Type B pancreatic cell (in vitro differentiated cells): ENCODE measurements at regions not wholly inside any gene's neighbourhood (a gene's known extent, or its start where the extent isn't known, plus 50 kb on each side); places are given as distances from the start of the nearest gene placed in this dataset.
"Not testable (repeated sequence)": the region's sequence is repeated elsewhere in the genome, so short reads cannot be mapped to it uniquely, and the experiment has no call there.

Experiments used
- DNase-seq: peaks from one replicate; pipeline ENCODE4 v3.0.0; 2021; ENCODE audit warnings: mixed read lengths; ENCODE audit not compliant: unreplicated experiment; ENCODE audit errors: extremely low spot score
- H3K27ac Mint-ChIP-seq: 2 replicates; pipeline ENCODE4 v1.8.0; 2021; ENCODE audit warnings: mild to moderate bottlenecking, mixed read lengths
- H3K27me3 Mint-ChIP-seq: 2 replicates; pipeline ENCODE4 v1.8.0; 2021; ENCODE audit warnings: mixed read lengths
- H3K36me3 Mint-ChIP-seq: 2 replicates; pipeline ENCODE4 v1.8.0; 2021; ENCODE audit warnings: mixed read lengths
- H3K4me1 Mint-ChIP-seq: one replicate; pipeline ENCODE4 v1.8.0; 2021; ENCODE audit warnings: mixed read lengths; ENCODE audit not compliant: unreplicated experiment
- H3K4me3 Mint-ChIP-seq: 2 replicates; pipeline ENCODE4 v1.8.0; 2021; ENCODE audit warnings: mild to moderate bottlenecking, mixed read lengths
- H3K9me3 Mint-ChIP-seq: 2 replicates; pipeline ENCODE4 v1.8.0; 2021; ENCODE audit warnings: mixed read lengths
- TF ChIP-seq, protein P1 (sequence below): fragments of 200-600 bp; sonication (generic); conservative IDR thresholded peaks from 2 replicates; pipeline ENCODE4 v1.5.0; 2021; ENCODE audit warnings: antibody characterized with exemption, mild to moderate bottlenecking

GRCh38 chr20:26183720-26184119, 487.1 kb upstream of the ZNF337 start:
- not testable (repeated sequence) for H3K4me3 Mint-ChIP-seq, H3K27me3 Mint-ChIP-seq, DNase-seq, H3K27ac Mint-ChIP-seq, H3K4me1 Mint-ChIP-seq, H3K36me3 Mint-ChIP-seq, H3K9me3 Mint-ChIP-seq

DNA sequence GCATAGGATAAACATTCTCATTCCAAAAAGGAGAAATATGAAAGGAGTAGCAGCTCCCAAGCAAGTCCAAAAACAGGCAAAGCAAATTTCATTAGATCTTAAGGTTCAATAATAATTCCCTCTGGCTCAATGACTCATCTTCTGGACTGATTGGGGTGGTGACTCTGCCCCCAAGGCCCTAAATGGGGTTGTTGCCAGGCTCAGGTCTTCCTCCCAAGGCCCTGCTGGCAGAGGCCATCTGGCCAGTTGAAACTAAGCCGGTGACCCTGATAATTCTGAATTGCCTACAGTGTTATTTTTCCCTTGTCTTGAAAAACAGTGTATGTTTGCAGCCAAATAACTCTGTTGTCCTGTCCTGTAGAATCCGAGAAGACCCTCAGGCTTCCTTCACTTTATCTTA, 484.7 kb upstream of the ZNF337 start:
- H3K4me1 Mint-ChIP-seq, H3K27ac Mint-ChIP-seq, H3K4me3 Mint-ChIP-seq, H3K27me3 Mint-ChIP-seq, H3K36me3 Mint-ChIP-seq, DNase-seq, H3K9me3 Mint-ChIP-seq: not testable (repeated sequence)

DNA sequence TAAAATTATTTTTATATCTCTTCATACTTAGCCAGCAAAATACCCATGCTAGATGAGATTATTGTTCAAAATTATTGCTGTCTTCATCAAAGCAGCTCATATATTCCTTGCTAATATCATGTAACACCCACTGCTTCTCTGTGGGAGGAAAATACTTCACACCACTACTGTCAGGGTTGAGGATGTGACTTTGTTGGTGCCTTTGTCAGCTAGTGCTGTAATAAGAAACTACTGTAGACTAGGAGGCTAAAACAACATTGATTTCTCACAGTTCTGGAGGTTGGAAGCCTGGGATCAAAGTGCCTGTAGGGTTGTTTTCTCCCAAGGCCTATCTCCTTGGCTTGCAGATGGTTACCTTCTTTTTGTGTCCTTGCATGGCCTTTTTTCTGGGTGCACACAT, 475.2 kb upstream of the ZNF337 start:
- H3K9me3 Mint-ChIP-seq, H3K27ac Mint-ChIP-seq, H3K4me1 Mint-ChIP-seq, DNase-seq, H3K4me3 Mint-ChIP-seq, H3K36me3 Mint-ChIP-seq, H3K27me3 Mint-ChIP-seq: not testable (repeated sequence)

DNA sequence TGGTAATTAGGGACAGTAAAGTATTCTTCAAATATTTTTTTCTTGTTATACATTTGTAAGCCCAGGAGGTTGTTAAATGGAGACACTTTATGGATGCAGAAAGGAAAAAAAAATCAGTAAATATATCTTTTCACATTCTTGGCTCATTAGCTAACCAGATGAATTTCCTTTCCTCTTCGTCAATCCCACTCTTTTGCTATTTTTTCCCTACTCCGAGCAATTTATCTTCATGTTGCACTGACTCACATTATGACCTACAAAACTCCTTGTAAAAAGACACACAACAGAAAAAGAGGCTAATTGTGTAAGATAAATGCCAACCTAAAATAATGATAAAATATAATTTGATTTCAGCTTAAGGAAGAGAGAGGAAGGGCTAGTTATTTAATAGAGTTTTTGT, 472.9 kb upstream of the ZNF337 start:
- Mint-ChIP-seq H3K4me1 (no peaks in the 10 kb centered on the region), H3K27me3 (no peaks in the 10 kb centered on the region), H3K36me3 (no peaks in the 10 kb centered on the region), H3K9me3 (no peaks in the 10 kb centered on the region), H3K4me3 (no peak overlapping the region), H3K27ac (no peak overlapping the region)
- no peak for DNase-seq
- TF ChIP-seq, protein P1, sequence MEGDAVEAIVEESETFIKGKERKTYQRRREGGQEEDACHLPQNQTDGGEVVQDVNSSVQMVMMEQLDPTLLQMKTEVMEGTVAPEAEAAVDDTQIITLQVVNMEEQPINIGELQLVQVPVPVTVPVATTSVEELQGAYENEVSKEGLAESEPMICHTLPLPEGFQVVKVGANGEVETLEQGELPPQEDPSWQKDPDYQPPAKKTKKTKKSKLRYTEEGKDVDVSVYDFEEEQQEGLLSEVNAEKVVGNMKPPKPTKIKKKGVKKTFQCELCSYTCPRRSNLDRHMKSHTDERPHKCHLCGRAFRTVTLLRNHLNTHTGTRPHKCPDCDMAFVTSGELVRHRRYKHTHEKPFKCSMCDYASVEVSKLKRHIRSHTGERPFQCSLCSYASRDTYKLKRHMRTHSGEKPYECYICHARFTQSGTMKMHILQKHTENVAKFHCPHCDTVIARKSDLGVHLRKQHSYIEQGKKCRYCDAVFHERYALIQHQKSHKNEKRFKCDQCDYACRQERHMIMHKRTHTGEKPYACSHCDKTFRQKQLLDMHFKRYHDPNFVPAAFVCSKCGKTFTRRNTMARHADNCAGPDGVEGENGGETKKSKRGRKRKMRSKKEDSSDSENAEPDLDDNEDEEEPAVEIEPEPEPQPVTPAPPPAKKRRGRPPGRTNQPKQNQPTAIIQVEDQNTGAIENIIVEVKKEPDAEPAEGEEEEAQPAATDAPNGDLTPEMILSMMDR = no peak

- Mint-ChIP-seq H3K36me3 (no peaks in the 10 kb centered on the region), H3K4me1 (no peaks in the 10 kb centered on the region)
Measured at GRCh38 chr20:26167499-26167898, 470.8 kb upstream of the ZNF337 start.

DNA sequence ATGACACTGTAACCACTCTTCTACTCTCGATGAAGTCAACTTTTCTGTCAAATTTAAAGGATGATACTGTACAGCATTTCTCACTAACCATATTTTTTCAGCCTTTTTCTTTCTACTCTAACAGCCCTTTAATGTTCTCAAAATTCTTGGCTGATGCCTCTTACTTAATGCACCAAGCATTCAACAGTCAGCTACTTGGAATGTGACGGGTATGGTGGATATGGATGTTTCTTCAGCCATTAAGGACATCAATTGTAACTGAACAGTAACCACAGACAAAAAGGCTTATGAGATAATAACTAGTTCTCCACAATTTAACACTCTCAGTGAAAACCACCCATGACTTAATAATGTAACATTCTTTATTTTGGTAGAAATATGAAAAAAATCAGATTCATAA, 467.2 kb upstream of the ZNF337 start:
- Mint-ChIP-seq H3K36me3 (no peaks in the 10 kb centered on the region), H3K27ac (no peak overlapping the region), H3K9me3 (no peaks in the 10 kb centered on the region), H3K4me3 (no peak overlapping the region), H3K4me1 (no peaks in the 10 kb centered on the region), H3K27me3 (peaks cover 2% of the 10 kb centered on the region)
- DNase-seq = no peak
- TF ChIP-seq, protein P1 = no peak

More at GRCh38 chr20:26167499-26167898, 470.8 kb upstream of the ZNF337 start:
- Mint-ChIP-seq H3K9me3 (no peaks in the 10 kb centered on the region), H3K27ac (no peak overlapping the region), H3K27me3 (peaks cover 2% of the 10 kb centered on the region), H3K4me3 (no peak overlapping the region)
- no peak for DNase-seq
- TF ChIP-seq, protein P1 = no peak

DNA sequence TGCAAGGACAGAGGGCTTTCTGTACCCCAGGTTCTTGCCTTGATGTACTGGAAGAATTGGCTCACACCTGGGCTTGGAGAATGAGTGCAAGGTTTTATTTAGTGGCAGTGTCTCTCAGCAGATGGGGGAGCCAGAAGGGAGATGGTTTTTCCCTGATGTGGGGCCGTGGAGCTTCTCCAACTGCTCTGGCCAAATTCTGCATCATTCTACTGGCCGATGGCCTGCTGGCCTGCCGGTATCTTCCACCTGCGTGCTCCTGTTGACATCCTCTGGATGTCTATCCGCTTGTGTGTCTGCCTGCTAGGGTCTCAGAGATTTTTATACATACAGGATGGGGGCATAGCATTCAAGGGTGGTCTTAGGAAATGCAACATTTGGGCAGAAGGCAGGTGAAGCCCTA, 466.5 kb upstream of the ZNF337 start:
- H3K27me3 Mint-ChIP-seq, H3K36me3 Mint-ChIP-seq, H3K9me3 Mint-ChIP-seq, H3K4me3 Mint-ChIP-seq, H3K27ac Mint-ChIP-seq, DNase-seq, H3K4me1 Mint-ChIP-seq: not testable (repeated sequence)

DNA sequence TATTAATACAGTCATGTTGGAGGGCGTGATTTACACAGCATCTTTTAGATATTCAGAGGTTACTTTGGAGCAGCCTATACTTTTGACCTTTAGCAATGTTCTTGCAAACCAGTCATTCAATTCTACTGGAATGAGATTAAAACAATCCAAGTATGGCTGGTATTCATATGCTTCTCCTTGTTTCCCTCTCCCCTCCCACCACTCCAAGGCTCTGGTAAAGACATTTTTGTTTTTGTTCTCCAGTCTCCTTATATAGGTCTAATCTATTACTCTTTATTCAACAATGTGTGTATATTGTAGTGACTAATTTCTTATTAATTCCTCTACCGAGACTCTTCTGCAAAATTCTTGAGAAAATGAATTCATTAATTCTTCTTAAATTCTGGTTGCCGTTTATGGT, 465.1 kb upstream of the ZNF337 start:
- not testable (repeated sequence) for H3K9me3 Mint-ChIP-seq, H3K36me3 Mint-ChIP-seq, H3K4me3 Mint-ChIP-seq, H3K27ac Mint-ChIP-seq, H3K27me3 Mint-ChIP-seq, DNase-seq, H3K4me1 Mint-ChIP-seq

GRCh38 chr20:26160916-26161315, 464.3 kb upstream of the ZNF337 start:
- not testable (repeated sequence) for DNase-seq, H3K36me3 Mint-ChIP-seq, H3K27me3 Mint-ChIP-seq, H3K9me3 Mint-ChIP-seq, H3K4me1 Mint-ChIP-seq, H3K27ac Mint-ChIP-seq, H3K4me3 Mint-ChIP-seq
